Astrocyte of the spinal cord (primary cell): ENCODE measurements at regions not wholly inside any gene's neighbourhood (a gene's known extent, or its start where the extent isn't known, plus 50 kb on each side); places are given as distances from the start of the nearest gene placed in this dataset.
"Not testable (repeated sequence)": the region's sequence is repeated elsewhere in the genome, so short reads cannot be mapped to it uniquely, and the experiment has no call there.

Experiments used
- DNase-seq: peaks from one replicate; pipeline ENCODE4 v3.0.0; 2011; ENCODE audit warnings: low read depth, low spot score
- H3K4me3 ChIP-seq: 2 replicates; pipeline ENCODE4 v1.5.1; 2011; ENCODE audit warnings: low read depth, mild to moderate bottlenecking, low read length, moderate library complexity
- CTCF ChIP-seq: IDR thresholded peaks from 2 replicates; pipeline ENCODE4 v1.5.1; 2012; ENCODE audit warnings: low read depth, mild to moderate bottlenecking, low read length, inconsistent platforms
- in situ Hi-C: cut with HindIII; loops from 2 replicates; pipeline ENCODE4 v1.10.0; 2017; ENCODE audit warnings: low sequenced_read_pairs

GRCh38 chr2:143934626-143935481 lies 585.1 kb downstream of the ZEB2 start:
- TF ChIP-seq CTCF, result no peak
- DNase-seq, result no peak
- in situ Hi-C loops, result no loop called here
- H3K4me3 ChIP-seq, result no peak overlapping the region

- H3K4me3 ChIP-seq, result no peak overlapping the region
- no peak for DNase-seq
- no peak for TF ChIP-seq CTCF
- in situ Hi-C loops, result no loop called here
These were observed 585.9 kb downstream of the ZEB2 start for GRCh38 chr2:143933946-143934569.

GRCh38 chr2:143930891-143931290 lies 589.0 kb downstream of the ZEB2 start:
- no peak overlapping the region for H3K4me3 ChIP-seq
- TF ChIP-seq CTCF, result no peak
- no peak for DNase-seq
- in situ Hi-C loops, result no loop called here

- no peak overlapping the region for H3K4me3 ChIP-seq
- in situ Hi-C loops, result no loop called here
- no peak for TF ChIP-seq CTCF
- no peak for DNase-seq
These were observed 591.3 kb downstream of the ZEB2 start for GRCh38 chr2:143928613-143929012.

GRCh38 chr2:143928184-143928583 lies 591.7 kb downstream of the ZEB2 start:
- no peak overlapping the region for H3K4me3 ChIP-seq
- in situ Hi-C loops, result no loop called here
- no peak for TF ChIP-seq CTCF
- no peak for DNase-seq

- TF ChIP-seq CTCF, result no peak
- in situ Hi-C loops, result no loop called here
- no peak overlapping the region for H3K4me3 ChIP-seq
These were observed 593.2 kb downstream of the ZEB2 start for GRCh38 chr2:143926736-143927135.

GRCh38 chr2:143922261-143922830 lies 597.6 kb downstream of the ZEB2 start:
- H3K4me3 ChIP-seq, DNase-seq, in situ Hi-C loops: not testable (repeated sequence)

More at GRCh38 chr2:143926736-143927135, 593.2 kb downstream of the ZEB2 start:
- DNase-seq, result no peak
